HEK293T (cell line): ENCODE measurements at regions not wholly inside any gene's neighbourhood (a gene's known extent, or its start where the extent isn't known, plus 50 kb on each side); places are given as distances from the start of the nearest gene placed in this dataset.

Experiments used
- FOXK2 ChIP-seq: fragments of 450-650 bp; IDR thresholded peaks from 2 replicates; pipeline ENCODE4 v1.6.1; 2016; ENCODE audit warnings: mild to moderate bottlenecking
- NFRKB ChIP-seq: fragments of 450-650 bp; IDR thresholded peaks from 2 replicates; pipeline ENCODE4 v1.6.1; 2016; ENCODE audit warnings: mild to moderate bottlenecking, moderate library complexity
- SP1 ChIP-seq: fragments of 450-650 bp; IDR thresholded peaks from 2 replicates; pipeline ENCODE4 v1.6.1; 2017

GRCh38 chr11:106233191-106233590, 155.7 kb downstream of the AASDHPPT start:
- TF ChIP-seq FOXK2, result no peak
- no peak for TF ChIP-seq NFRKB
- TF ChIP-seq SP1, result no peak
